B cell (primary cell): ENCODE measurements at regions not wholly inside any gene's neighbourhood (a gene's known extent, or its start where the extent isn't known, plus 50 kb on each side); places are given as distances from the start of the nearest gene placed in this dataset.

ENCODE experiments used
- ATAC-seq: fragments of 200-7000 bp; cut with Tn5 transposase; one replicate; pipeline ENCODE4 v1.10.0; 2021; ENCODE audit warnings: low read depth, mild to moderate bottlenecking, moderate number of reproducible peaks, moderate library complexity
- CTCF ChIA-PET: fragments of 350-600 bp; sonication (Branson Sonifier 250); formaldehyde crosslinking; loops from one replicate; lab custom pipeline; 2021; ENCODE audit warnings: antibody characterized with exemption, inconsistent platforms; lab: Charles Lee
- POLR2A ChIA-PET: fragments of 350-600 bp; sonication (Branson Sonifier 250); formaldehyde crosslinking; loops from one replicate; lab custom pipeline; 2021; ENCODE audit warnings: antibody characterized with exemption; lab: Charles Lee
- DNase-seq: peaks from one replicate; pipeline ENCODE4 v3.0.0; 2013
- H2AFZ ChIP-seq: 2 replicates; pipeline ENCODE4 v1.6.1; 2012; ENCODE audit warnings: mild to moderate bottlenecking, low read depth, low read length; ENCODE audit not compliant: insufficient read depth, poor library complexity, severe bottlenecking
- H3K27ac ChIP-seq, 2 donors: 1 replicate in 1 of 2; 2 replicates in 1 of 2; pipeline ENCODE4 v1.5.1; 2012 to 2013; ENCODE audit warnings: low read length in 2 of 2, mild to moderate bottlenecking in 2 of 2, moderate library complexity in 1 of 2
- H3K27me3 ChIP-seq, 4 experiments: fragments of 200-600 bp in 1 of 4; sonication (generic) in 1 of 4; replicated peaks in 1 of 4; 1 replicate in 2 of 4; 2 replicates in 2 of 4; pipeline versions ENCODE4 v1.6.1 to v1.7.0; 2013 to 2016; ENCODE audit warnings: low read length in 3 of 4, mild to moderate bottlenecking in 2 of 4, mixed read lengths in 1 of 4, moderate library complexity in 1 of 4; ENCODE audit not compliant: insufficient read depth in 4 of 4, control insufficient read depth in 3 of 4; ENCODE audit errors: control extremely low read depth in 1 of 4
- H3K36me3 ChIP-seq, 2 experiments: replicated peaks in 1 of 2; 1 replicate in 1 of 2; 2 replicates in 1 of 2; pipeline versions ENCODE4 v1.6.1 to v1.7.1; 2013; ENCODE audit warnings: low read length in 1 of 2; ENCODE audit not compliant: insufficient read depth in 2 of 2, control insufficient read depth in 1 of 2; ENCODE audit errors: control extremely low read depth in 1 of 2, extremely low read depth in 1 of 2
- H3K4me1 ChIP-seq, 2 donors: fragments of 200-600 bp in 1 of 2; sonication (generic) in 1 of 2; 1 replicate in 1 of 2; 2 replicates in 1 of 2; pipeline versions ENCODE4 v1.5.1 to v1.6.1; 2013 to 2017; ENCODE audit warnings: low read length in 2 of 2; ENCODE audit not compliant: control insufficient read depth in 2 of 2, insufficient read depth in 2 of 2
- H3K4me2 ChIP-seq: replicated peaks from 2 replicates; pipeline ENCODE3; 2012; ENCODE audit warnings: mild to moderate bottlenecking, low read depth, low read length; ENCODE audit not compliant: poor library complexity, severe bottlenecking
- H3K4me3 ChIP-seq, 5 experiments: fragments of 200-600 bp in 1 of 5; sonication (generic) in 1 of 5; 1 replicate in 3 of 5; 2 replicates in 2 of 5; pipeline versions ENCODE4 v1.5.1 to v1.7.0; 2011 to 2016; ENCODE audit warnings: low read length in 4 of 5, mild to moderate bottlenecking in 4 of 5, low read depth in 2 of 5, control low read depth in 1 of 5, moderate library complexity in 1 of 5; ENCODE audit not compliant: insufficient read depth in 1 of 5; ENCODE audit errors: control extremely low read depth in 1 of 5, extremely low read depth in 1 of 5
- H3K79me2 ChIP-seq: fragments of 200-600 bp; sonication (generic); one replicate; pipeline ENCODE4 v1.6.0; 2016; ENCODE audit warnings: low read length; ENCODE audit not compliant: control insufficient read depth, insufficient read depth
- H3K9ac ChIP-seq: fragments of 200-600 bp; sonication (generic); 2 replicates; pipeline ENCODE4 v1.6.1; 2017; ENCODE audit warnings: mild to moderate bottlenecking, low read length, moderate library complexity
- H3K9me3 ChIP-seq, 3 donors: one replicate each; pipeline versions ENCODE4 v1.6.1 to v1.7.1; 2013; ENCODE audit warnings: low read length in 2 of 3; ENCODE audit not compliant: control insufficient read depth in 2 of 3, insufficient read depth in 1 of 3; ENCODE audit errors: control extremely low read depth in 1 of 3
- H4K20me1 ChIP-seq: 2 replicates; pipeline ENCODE4 v1.6.0; 2012; ENCODE audit warnings: mild to moderate bottlenecking, low read length; ENCODE audit not compliant: insufficient read depth, control insufficient read depth, poor library complexity, severe bottlenecking
- H3K27ac Mint-ChIP-seq: one replicate; pipeline ENCODE4 v1.8.0; 2021; ENCODE audit warnings: mixed read lengths
- H3K27me3 Mint-ChIP-seq: one replicate; pipeline ENCODE4 v1.8.0; 2021; ENCODE audit warnings: mixed read lengths
- H3K4me1 Mint-ChIP-seq: one replicate; pipeline ENCODE4 v1.8.0; 2021; ENCODE audit warnings: mixed read lengths
- H3K4me3 Mint-ChIP-seq: one replicate; pipeline ENCODE4 v1.8.0; 2021; ENCODE audit warnings: mixed read lengths
- H3K9me3 Mint-ChIP-seq: one replicate; pipeline ENCODE4 v1.8.0; 2022; ENCODE audit warnings: mixed read lengths; ENCODE audit not compliant: insufficient read depth
- CTCF ChIP-seq: fragments of 200-600 bp; IDR thresholded peaks from one replicate; pipeline ENCODE4 v1.8.0; 2022; ENCODE audit warnings: antibody characterized with exemption, mild to moderate bottlenecking
- EZH2 ChIP-seq: IDR thresholded peaks from 2 replicates; pipeline ENCODE4 v1.6.1; 2012; ENCODE audit warnings: borderline replicate concordance, low read depth, mild to moderate bottlenecking, moderate library complexity, low read length; ENCODE audit not compliant: insufficient read depth, poor library complexity, severe bottlenecking
- WGBS: methylation state at CpG from one replicate; pipeline ENCODE4 v1.1.5; 2013; ENCODE audit warnings: missing lambda C conversion rate; ENCODE audit not compliant: insufficient coverage; 5-methylcytosine and 5-hydroxymethylcytosine counted together
- intact Hi-C: fragments of 100-400 bp; cut with micrococcal nuclease; formaldehyde crosslinking; loops from one replicate; pipeline ENCODE4 v1.10.0; 2022

- DNase-seq (no peak), ATAC-seq (no peak)
- no peak overlapping the region for H3K4me3 Mint-ChIP-seq
- H3K9me3 ChIP-seq, result peaks cover 0 to 14% (median 2%) of the 10 kb centered on the region in 3 donors
- ChIA-PET POLR2A (no interaction called here), CTCF (no interaction called here)
- H3K27me3 ChIP-seq, result no peaks in the 10 kb centered on the region
- no peak overlapping the region for H3K4me2 ChIP-seq
- TF ChIP-seq CTCF (no peak), EZH2 (no peak)
- H3K27me3 Mint-ChIP-seq, result no peaks in the 10 kb centered on the region
- no peak overlapping the region for H3K4me3 ChIP-seq
- no peak overlapping the region for H3K27ac ChIP-seq
- intact Hi-C loops, result no loop called here
- no peaks in the 10 kb centered on the region for H4K20me1 ChIP-seq
- H3K9ac ChIP-seq, result no peak overlapping the region
- 100% methylated on average over 1 of the region's 2 CpGs for WGBS
- no peaks in the 10 kb centered on the region for H3K36me3 ChIP-seq
- H3K79me2 ChIP-seq, result no peaks in the 10 kb centered on the region
- no peaks in the 10 kb centered on the region for H3K4me1 ChIP-seq
- peaks cover 5% of the 10 kb centered on the region for H3K9me3 Mint-ChIP-seq
- no peak overlapping the region for H2AFZ ChIP-seq
- H3K27ac Mint-ChIP-seq, result no peak overlapping the region
- H3K4me1 Mint-ChIP-seq, result peaks cover 4% of the 10 kb centered on the region
Measured at GRCh38 chr18:55841314-55841713, 253.3 kb upstream of the TCF4 start.

- no peak overlapping the region for H3K4me3 ChIP-seq
- ATAC-seq, result no peak
- no peak for TF ChIP-seq EZH2
- TF ChIP-seq CTCF, result no peak
- peaks cover 4% of the 10 kb centered on the region for H3K4me1 Mint-ChIP-seq
- peaks cover 0 to 14% (median 2%) of the 10 kb centered on the region in 3 donors for H3K9me3 ChIP-seq
- H2AFZ ChIP-seq, result no peak overlapping the region
- H3K79me2 ChIP-seq, result no peaks in the 10 kb centered on the region
- no peak overlapping the region for H3K27ac Mint-ChIP-seq
- no peak overlapping the region for H3K4me2 ChIP-seq
- H3K27me3 ChIP-seq, result no peaks in the 10 kb centered on the region
- intact Hi-C loops, result no loop called here
- H3K9me3 Mint-ChIP-seq, result peaks cover 5% of the 10 kb centered on the region
- ChIA-PET CTCF (no interaction called here), POLR2A (no interaction called here)
- H3K4me1 ChIP-seq, result no peaks in the 10 kb centered on the region
- no peak overlapping the region for H3K27ac ChIP-seq
- 88% methylated on average over 30 of the region's 30 CpGs for WGBS
- no peak overlapping the region for H3K4me3 Mint-ChIP-seq
- DNase-seq, result no peak
- no peaks in the 10 kb centered on the region for H3K27me3 Mint-ChIP-seq
- no peaks in the 10 kb centered on the region for H3K36me3 ChIP-seq
- no peak overlapping the region for H3K9ac ChIP-seq
- H4K20me1 ChIP-seq, result no peaks in the 10 kb centered on the region
Measured at GRCh38 chr18:55840601-55841170, 252.7 kb upstream of the TCF4 start.
